Tibial artery (tissue), 4 donors: ENCODE measurements at regions not wholly inside any gene's neighbourhood (a gene's known extent, or its start where the extent isn't known, plus 50 kb on each side); places are given as distances from the start of the nearest gene placed in this dataset.
"Not testable (repeated sequence)": the region's sequence is repeated elsewhere in the genome, so short reads cannot be mapped to it uniquely, and the experiment has no call there.

Source experiments
- DNase-seq, 2 donors: peaks; one replicate each; pipeline ENCODE4 v3.0.0-alpha.2; 2019
- H3K27ac ChIP-seq, 2 donors: fragments of 200-600 bp; sonication (generic) in 1 of 2; 1 replicate in 1 of 2; 2 replicates in 1 of 2; pipeline ENCODE4 v1.5.1; 2018 to 2019; ENCODE audit warnings: mild to moderate bottlenecking in 1 of 2
- H3K27me3 ChIP-seq, 2 donors: fragments of 200-600 bp; sonication (generic) in 1 of 2; one replicate each; pipeline versions ENCODE4 v1.5.1 to v1.6.0; 2016 to 2019
- H3K36me3 ChIP-seq, 3 donors: fragments of 200-600 bp; sonication (generic) in 2 of 3; one replicate each; pipeline ENCODE4 v1.5.1; 2016 to 2019; ENCODE audit warnings: mild to moderate bottlenecking in 2 of 3
- H3K4me1 ChIP-seq, 4 donors: fragments of 200-600 bp; sonication (generic) in 2 of 4; 1 replicate in 3 of 4; 2 replicates in 1 of 4; pipeline ENCODE4 v1.5.1; 2016 to 2019
- H3K4me3 ChIP-seq, 2 donors: fragments of 200-600 bp; sonication (generic) in 1 of 2; 1 replicate in 1 of 2; 2 replicates in 1 of 2; pipeline ENCODE4 v1.5.1; 2018 to 2019; ENCODE audit warnings: mild to moderate bottlenecking in 2 of 2
- H3K9me3 ChIP-seq, 3 donors: fragments of 200-600 bp; sonication (generic) in 1 of 3; one replicate each; pipeline ENCODE4 v1.5.1; 2016 to 2019
- intact Hi-C: fragments of 100-400 bp; cut with DNase I; formaldehyde crosslinking; loops from one replicate; pipeline ENCODE4 v1.15.0; 2023; ENCODE audit warnings: low total_unique reads
- TF ChIP-seq, protein P1 (sequence below), 2 experiments: fragments of 200-600 bp in 1 of 2; fragments of 450-650 bp in 1 of 2; IDR thresholded peaks; one replicate each; pipeline ENCODE4 v1.5.1; 2017 to 2019; ENCODE audit warnings: antibody characterized with exemption in 2 of 2, mild to moderate bottlenecking in 1 of 2, moderate library complexity in 1 of 2

DNA sequence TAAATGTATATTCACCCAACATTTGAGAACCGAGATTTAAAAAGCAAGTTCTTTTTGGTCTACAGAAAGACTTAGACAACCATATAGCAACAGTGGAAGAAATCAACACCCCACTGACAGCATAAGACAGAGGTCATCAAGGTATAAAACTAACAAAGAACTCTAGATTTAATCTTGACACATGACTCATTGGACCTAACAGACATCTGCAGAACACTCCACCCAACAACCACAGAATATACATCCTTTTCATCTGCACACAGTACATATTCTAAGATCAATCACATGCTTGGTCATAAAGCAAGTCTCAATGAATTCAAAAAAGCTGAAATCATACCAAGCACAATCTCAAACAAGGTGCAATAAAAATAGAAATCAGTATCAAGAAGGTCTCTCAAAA is 65.8 kb downstream of the SPIN4 start:
- intact Hi-C loops = no loop called here
- Histone ChIP-seq H3K36me3 (no peaks in the 10 kb centered on the region), H3K27ac (no peak overlapping the region), H3K9me3 (peaks cover 0 to 9% (median 0%) of the 10 kb centered on the region in 3 donors), H3K4me1 (no peaks in the 10 kb centered on the region), H3K4me3 (no peak overlapping the region), H3K27me3 (no peaks in the 10 kb centered on the region)
- TF ChIP-seq, protein P1, sequence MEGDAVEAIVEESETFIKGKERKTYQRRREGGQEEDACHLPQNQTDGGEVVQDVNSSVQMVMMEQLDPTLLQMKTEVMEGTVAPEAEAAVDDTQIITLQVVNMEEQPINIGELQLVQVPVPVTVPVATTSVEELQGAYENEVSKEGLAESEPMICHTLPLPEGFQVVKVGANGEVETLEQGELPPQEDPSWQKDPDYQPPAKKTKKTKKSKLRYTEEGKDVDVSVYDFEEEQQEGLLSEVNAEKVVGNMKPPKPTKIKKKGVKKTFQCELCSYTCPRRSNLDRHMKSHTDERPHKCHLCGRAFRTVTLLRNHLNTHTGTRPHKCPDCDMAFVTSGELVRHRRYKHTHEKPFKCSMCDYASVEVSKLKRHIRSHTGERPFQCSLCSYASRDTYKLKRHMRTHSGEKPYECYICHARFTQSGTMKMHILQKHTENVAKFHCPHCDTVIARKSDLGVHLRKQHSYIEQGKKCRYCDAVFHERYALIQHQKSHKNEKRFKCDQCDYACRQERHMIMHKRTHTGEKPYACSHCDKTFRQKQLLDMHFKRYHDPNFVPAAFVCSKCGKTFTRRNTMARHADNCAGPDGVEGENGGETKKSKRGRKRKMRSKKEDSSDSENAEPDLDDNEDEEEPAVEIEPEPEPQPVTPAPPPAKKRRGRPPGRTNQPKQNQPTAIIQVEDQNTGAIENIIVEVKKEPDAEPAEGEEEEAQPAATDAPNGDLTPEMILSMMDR (IDR thresholded peaks at IDR 0.05) = no peak
- no peak for DNase-seq

DNA sequence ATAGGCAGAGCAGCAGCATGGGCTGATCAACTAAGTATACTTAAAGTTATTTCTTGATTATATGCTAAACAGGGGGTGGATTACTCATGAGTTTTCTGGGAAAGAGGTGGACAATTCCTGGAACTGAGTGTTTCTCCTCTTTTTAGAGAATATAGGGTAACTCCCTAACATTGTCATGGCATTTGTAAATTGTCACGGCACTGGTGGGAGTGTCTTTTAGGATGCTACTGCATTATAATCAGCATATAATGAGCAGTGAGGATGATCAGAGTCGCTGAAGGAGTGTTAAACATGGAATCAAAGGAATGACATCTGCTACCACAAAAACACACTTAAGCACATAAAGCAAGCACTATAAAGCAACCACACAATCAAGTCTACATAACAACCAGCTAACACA is 66.5 kb downstream of the SPIN4 start:
- Histone ChIP-seq H3K27ac (no peak overlapping the region), H3K4me1 (no peaks in the 10 kb centered on the region), H3K27me3 (no peaks in the 10 kb centered on the region), H3K4me3 (no peak overlapping the region), H3K36me3 (no peaks in the 10 kb centered on the region), H3K9me3 (peaks cover 0 to 9% (median 0%) of the 10 kb centered on the region in 3 donors)
- intact Hi-C loops = no loop called here
- TF ChIP-seq, protein P1 (IDR thresholded peaks at IDR 0.05) = no peak
- no peak for DNase-seq

DNA sequence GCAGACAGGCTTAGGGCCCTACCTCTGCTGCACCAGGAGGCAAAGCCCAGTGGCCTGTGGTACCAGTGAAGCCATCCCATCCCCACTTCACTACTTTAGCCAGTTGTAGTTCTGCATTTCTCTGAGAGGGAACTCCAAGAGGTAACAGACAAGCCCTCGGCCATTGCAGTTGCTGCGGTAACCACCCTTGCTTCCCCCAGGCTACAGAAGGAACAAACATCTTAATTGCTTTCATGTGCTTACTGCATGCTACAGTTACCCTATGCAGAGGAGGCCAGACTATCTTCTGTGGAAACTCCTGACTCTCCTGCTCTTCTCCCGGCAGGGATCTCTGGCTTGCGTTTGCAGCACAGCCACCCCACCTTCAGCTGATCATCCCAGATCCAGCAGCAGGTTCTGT is 67.8 kb downstream of the SPIN4 start:
- H3K36me3 ChIP-seq = no peaks in the 10 kb centered on the region
- no peak overlapping the region for H3K27ac ChIP-seq
- H3K4me3 ChIP-seq = no peak overlapping the region
- H3K4me1 ChIP-seq = no peaks in the 10 kb centered on the region
- TF ChIP-seq, protein P1 (IDR thresholded peaks at IDR 0.05) = no peak
- H3K27me3 ChIP-seq = no peaks in the 10 kb centered on the region
- H3K9me3 ChIP-seq = peaks cover 0 to 9% (median 0%) of the 10 kb centered on the region in 3 donors
- intact Hi-C loops = no loop called here
- DNase-seq = no peak

DNA sequence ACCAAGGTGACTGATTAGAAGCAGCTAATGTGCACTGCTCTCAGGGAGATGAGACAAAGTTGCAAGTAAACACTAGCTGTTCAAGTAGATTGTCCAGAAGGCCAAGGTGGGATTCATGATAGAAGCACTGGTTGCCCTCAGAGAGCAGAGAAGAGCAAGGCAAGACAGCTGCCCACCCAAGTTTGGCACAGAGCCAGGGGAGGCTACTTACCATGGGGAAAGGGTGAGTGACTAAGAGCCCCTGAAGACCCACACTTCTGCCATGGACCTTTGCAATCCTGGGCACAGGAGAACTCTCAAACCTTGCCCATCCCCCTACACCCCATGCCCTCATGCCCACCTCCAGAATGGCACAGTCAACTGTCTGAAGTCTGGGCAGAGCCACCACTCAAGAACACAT is 68.3 kb downstream of the SPIN4 start:
- TF ChIP-seq, protein P1 (IDR thresholded peaks at IDR 0.05) = no peak
- no peaks in the 10 kb centered on the region for H3K4me1 ChIP-seq
- DNase-seq = no peak
- no peaks in the 10 kb centered on the region for H3K36me3 ChIP-seq
- no peak overlapping the region for H3K27ac ChIP-seq
- no peaks in the 10 kb centered on the region for H3K27me3 ChIP-seq
- peaks cover 0 to 9% (median 0%) of the 10 kb centered on the region in 3 donors for H3K9me3 ChIP-seq
- no peak overlapping the region for H3K4me3 ChIP-seq
- intact Hi-C loops = no loop called here

DNA sequence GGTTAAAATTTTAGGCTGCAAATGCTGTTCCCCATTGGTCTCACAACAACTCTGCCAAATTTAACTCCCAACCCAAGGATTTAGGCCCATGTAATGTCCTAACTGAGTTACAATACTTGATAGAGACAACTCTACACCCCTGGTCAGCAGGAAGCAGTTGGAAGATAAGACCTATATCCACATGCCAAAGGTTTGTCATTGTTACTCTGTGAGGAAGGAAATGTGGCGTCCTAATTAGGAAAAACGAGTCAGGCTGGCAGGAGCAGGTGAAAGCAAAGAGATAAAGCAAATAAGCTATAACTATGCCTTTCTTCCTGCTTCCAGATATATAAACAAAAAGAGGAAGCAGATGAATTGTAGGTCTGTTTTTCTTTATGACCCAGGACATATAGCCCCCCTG is 69.1 kb downstream of the SPIN4 start:
- intact Hi-C loops = no loop called here
- TF ChIP-seq, protein P1 (IDR thresholded peaks at IDR 0.05) = no peak

DNA sequence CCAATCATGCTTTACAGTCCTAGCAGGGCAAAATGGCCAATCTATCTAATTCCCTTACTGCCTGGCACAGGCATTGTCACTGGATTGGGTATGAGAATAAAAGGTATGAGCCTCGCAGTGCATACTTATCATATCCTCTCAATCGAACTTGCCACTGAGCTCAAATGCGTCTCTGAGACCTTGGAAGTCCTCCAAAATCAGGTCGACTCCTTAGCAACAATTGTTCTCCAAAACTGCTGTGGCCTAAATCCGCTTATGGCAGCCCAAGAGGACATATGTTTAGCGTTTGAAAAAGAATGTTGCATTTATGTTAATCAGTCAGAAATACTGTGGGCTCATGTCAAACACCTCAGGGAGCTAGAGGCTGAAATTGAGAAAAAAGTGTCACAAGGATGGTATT is 69.7 kb downstream of the SPIN4 start:
- no peaks in the 10 kb centered on the region for H3K4me1 ChIP-seq
- H3K27ac ChIP-seq = no peak overlapping the region
- TF ChIP-seq, protein P1 (IDR thresholded peaks at IDR 0.05) = no peak
- no peak overlapping the region for H3K4me3 ChIP-seq
- intact Hi-C loops = no loop called here
- peaks cover 0 to under 1% (median 0%) of the 10 kb centered on the region in 3 donors for H3K9me3 ChIP-seq
- H3K27me3 ChIP-seq = no peaks in the 10 kb centered on the region
- H3K36me3 ChIP-seq = no peaks in the 10 kb centered on the region
- no peak for DNase-seq

More for the DNA sequence above, 69.1 kb downstream of the SPIN4 start:
- Histone ChIP-seq H3K9me3 (peaks cover 0 to 7% (median 0%) of the 10 kb centered on the region in 3 donors), H3K4me1 (no peaks in the 10 kb centered on the region), H3K4me3 (no peak overlapping the region), H3K27ac (no peak overlapping the region), H3K36me3 (no peaks in the 10 kb centered on the region), H3K27me3 (no peaks in the 10 kb centered on the region)
- DNase-seq = no peak

DNA sequence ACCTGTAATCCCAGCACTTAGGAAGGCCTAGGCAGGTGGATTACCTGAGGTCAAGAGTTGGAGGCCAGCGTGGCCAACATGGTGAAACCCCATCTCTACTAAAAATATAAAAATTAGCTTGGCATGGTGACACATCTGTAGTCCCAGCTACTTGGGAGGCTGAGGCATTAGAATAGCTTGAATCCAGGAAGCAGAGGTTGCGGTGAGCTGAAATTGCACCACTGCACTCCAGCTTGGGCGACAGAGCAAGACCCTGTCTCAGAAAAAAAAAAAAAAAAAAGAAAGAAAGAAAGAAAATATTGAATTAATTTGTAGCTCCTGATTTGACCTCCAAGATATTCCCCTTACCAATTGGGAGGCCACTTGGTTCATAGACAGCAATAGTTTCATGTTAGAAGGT is 73.7 kb downstream of the SPIN4 start:
- H3K36me3 ChIP-seq = not testable (repeated sequence)

More for the DNA sequence above, 73.7 kb downstream of the SPIN4 start:
- DNase-seq, H3K4me3 ChIP-seq, H3K27ac ChIP-seq, intact Hi-C loops, H3K4me1 ChIP-seq, H3K9me3 ChIP-seq, H3K27me3 ChIP-seq: not testable (repeated sequence)
